GM23338 (cell line): ENCODE measurements at regions not wholly inside any gene's neighbourhood (a gene's known extent, or its start where the extent isn't known, plus 50 kb on each side); places are given as distances from the start of the nearest gene placed in this dataset.

Experiments
- EZH2 ChIP-seq: fragments of 200-600 bp; sonication (generic); IDR thresholded peaks from one replicate; pipeline ENCODE4 v1.8.0; 2017; ENCODE audit warnings: antibody characterized with exemption, mild to moderate bottlenecking, low read depth; ENCODE audit not compliant: unreplicated experiment
- POLR2AphosphoS5 ChIP-seq: IDR thresholded peaks from 2 replicates; pipeline ENCODE4 v1.6.1; 2016; ENCODE audit warnings: antibody characterized with exemption, low read depth

DNA sequence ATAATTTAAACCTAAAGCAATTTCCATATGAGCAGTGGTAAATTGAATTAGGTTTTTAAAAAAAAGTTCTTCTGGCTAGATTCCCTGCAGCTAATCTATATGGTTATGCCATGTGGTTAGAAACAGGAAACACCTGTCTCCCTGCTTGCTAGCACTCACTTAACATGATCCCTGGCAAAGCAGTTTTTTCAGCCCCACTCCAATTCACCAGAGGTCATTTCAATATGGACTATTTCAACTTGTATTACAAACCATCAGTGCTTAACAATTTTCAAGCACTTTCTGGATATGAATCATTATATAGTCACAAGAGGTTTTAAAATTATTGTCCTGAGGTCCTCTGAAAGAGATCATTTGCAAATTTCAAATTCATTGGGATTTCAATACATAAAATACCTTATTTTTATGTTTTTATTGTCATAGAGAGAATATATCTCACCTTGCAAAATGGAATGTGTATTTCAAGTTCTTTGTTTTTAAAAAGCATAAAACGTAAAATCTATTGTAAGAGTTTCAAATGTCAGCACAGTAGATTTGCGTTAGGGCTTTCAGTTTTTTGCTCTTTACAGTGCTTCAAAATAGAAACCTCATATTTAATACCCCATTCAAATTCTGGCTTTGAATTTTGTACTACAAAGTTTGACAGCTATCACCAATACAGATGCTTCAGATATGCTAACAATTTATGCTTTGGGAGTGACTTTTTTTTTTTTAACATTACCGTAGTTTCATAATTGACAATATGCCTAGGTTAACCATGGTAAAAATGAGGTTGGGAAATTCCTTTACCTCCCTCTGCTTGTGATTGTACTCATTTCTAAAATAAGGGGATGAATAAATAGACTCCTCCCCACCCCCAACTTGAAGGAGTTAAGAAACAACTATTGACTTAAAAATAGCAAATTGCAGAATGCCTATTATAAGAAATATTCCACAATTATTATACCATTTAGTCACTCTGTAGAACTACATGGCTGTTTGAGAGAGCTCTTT lies 117.5 kb upstream of the HGF start:
- no peak for TF ChIP-seq POLR2AphosphoS5
- no peak for TF ChIP-seq EZH2
